HG03442 (cell line): ENCODE measurements at regions not wholly inside any gene's neighbourhood (a gene's known extent, or its start where the extent isn't known, plus 50 kb on each side); places are given as distances from the start of the nearest gene placed in this dataset.

Experiments used
- ATAC-seq: cut with Tn5 transposase; IDR thresholded peaks from one replicate; pipeline ENCODE4 v1.9.1; 2021; ENCODE audit warnings: mild to moderate bottlenecking, moderate library complexity; ENCODE audit not compliant: unreplicated experiment

- no peak for ATAC-seq
These were observed 171.2 kb upstream of the HAAO start for GRCh38 chr2:42963452-42964068.

GRCh38 chr2:42962508-42962953 is 170.1 kb upstream of the HAAO start:
- ATAC-seq, result no peak

- no peak for ATAC-seq
These were observed 169.6 kb upstream of the HAAO start for GRCh38 chr2:42961961-42962360.

GRCh38 chr2:42961385-42961811 is 169.0 kb upstream of the HAAO start:
- ATAC-seq, result no peak

- no peak for ATAC-seq
These were observed 168.4 kb upstream of the HAAO start for GRCh38 chr2:42960842-42961180.

- no peak for ATAC-seq
These were observed 167.8 kb upstream of the HAAO start for GRCh38 chr2:42960002-42960841.

GRCh38 chr2:42959234-42960001 is 167.0 kb upstream of the HAAO start:
- no peak for ATAC-seq

- no peak for ATAC-seq
These were observed 166.4 kb upstream of the HAAO start for GRCh38 chr2:42958741-42959233.

- no peak for ATAC-seq
These were observed 165.5 kb upstream of the HAAO start for GRCh38 chr2:42957861-42958301.

- no peak for ATAC-seq
These were observed 164.9 kb upstream of the HAAO start for GRCh38 chr2:42957109-42957860.

- no peak for ATAC-seq
These were observed 162.0 kb upstream of the HAAO start for GRCh38 chr2:42954227-42954962.

- ATAC-seq, result no peak
These were observed 160.8 kb upstream of the HAAO start for GRCh38 chr2:42953216-42953615.

- ATAC-seq, result no peak
These were observed 159.0 kb upstream of the HAAO start for GRCh38 chr2:42951263-42951938.

GRCh38 chr2:42949125-42949524 is 156.7 kb upstream of the HAAO start:
- no peak for ATAC-seq

- no peak for ATAC-seq
These were observed 155.6 kb upstream of the HAAO start for GRCh38 chr2:42947809-42948600.

GRCh38 chr2:42944779-42945415 is 152.5 kb upstream of the HAAO start:
- ATAC-seq, result no peak

GRCh38 chr2:42942990-42943493 is 150.7 kb upstream of the HAAO start:
- ATAC-seq, result no peak
